Esophagus (tissue), 2 donors: ENCODE measurements at regions not wholly inside any gene's neighbourhood (a gene's known extent, or its start where the extent isn't known, plus 50 kb on each side); places are given as distances from the start of the nearest gene placed in this dataset.
"Not testable (repeated sequence)": the region's sequence is repeated elsewhere in the genome, so short reads cannot be mapped to it uniquely, and the experiment has no call there.

ENCODE experiments used
- H3K27ac ChIP-seq, 2 donors: one replicate each; pipeline ENCODE4 v1.5.1; 2013; ENCODE audit warnings: low read depth in 2 of 2, mild to moderate bottlenecking in 2 of 2, inconsistent platforms in 1 of 2, low read length in 1 of 2, moderate library complexity in 1 of 2
- H3K27me3 ChIP-seq, 2 donors: one replicate each; pipeline ENCODE4 v1.6.1; 2013; ENCODE audit warnings: low read length in 2 of 2, control low read depth in 1 of 2, mild to moderate bottlenecking in 1 of 2; ENCODE audit not compliant: insufficient read depth in 2 of 2, control insufficient read depth in 1 of 2
- H3K36me3 ChIP-seq, 2 donors: one replicate each; pipeline ENCODE4 v1.6.1; 2013; ENCODE audit warnings: low read length in 1 of 2; ENCODE audit not compliant: control insufficient read depth in 2 of 2, insufficient read depth in 2 of 2
- H3K4me1 ChIP-seq, 2 donors: one replicate each; pipeline ENCODE4 v1.6.1; 2013; ENCODE audit warnings: low read length in 1 of 2; ENCODE audit not compliant: control insufficient read depth in 2 of 2, insufficient read depth in 2 of 2
- H3K4me3 ChIP-seq, 2 donors: one replicate each; pipeline ENCODE4 v1.5.1; 2013; ENCODE audit warnings: low read length in 2 of 2, mild to moderate bottlenecking in 2 of 2, low read depth in 1 of 2, moderate library complexity in 1 of 2
- H3K9me3 ChIP-seq, 2 donors: one replicate each; pipeline ENCODE4 v1.6.1; 2013; ENCODE audit warnings: mild to moderate bottlenecking in 2 of 2, low read depth in 1 of 2, low read length in 1 of 2, moderate library complexity in 1 of 2; ENCODE audit not compliant: control insufficient read depth in 2 of 2, insufficient read depth in 1 of 2
- WGBS, 2 donors: extraction: QIAGEN DNeasy Blood & Tissue Kit; methylation state at CpG; one replicate each; pipeline ENCODE4 v1.1.7; 2013; 5-methylcytosine and 5-hydroxymethylcytosine counted together
- donor health status: healthy with polysubstance abuse.
- donor health status: Bipolar disorder and iron deficiency.

DNA sequence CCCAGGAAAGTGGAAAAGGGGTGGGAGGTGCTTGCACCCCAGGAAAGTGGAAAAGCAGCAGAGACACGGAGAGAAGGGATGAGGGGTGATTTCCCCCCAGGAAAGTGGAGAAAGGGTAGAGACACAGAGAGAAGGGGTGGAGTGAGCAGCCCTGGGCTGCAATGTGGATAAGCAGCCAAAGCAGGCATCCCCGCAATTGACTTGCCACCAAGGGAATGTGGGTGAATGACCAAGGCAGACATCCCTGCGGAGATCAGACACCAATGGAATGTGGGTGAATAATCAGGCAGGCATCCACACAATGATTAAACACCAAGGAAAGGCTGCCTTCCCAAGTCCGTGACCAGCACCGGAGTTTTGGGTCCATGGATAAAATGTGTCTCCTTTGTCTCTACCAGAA lies 68.5 kb upstream of the SLC4A7 start:
- WGBS, 2 donors, result 78 to 92% methylated on average over 5 of the region's 5 CpGs
- H3K27me3 ChIP-seq, H3K9me3 ChIP-seq, H3K4me1 ChIP-seq, H3K4me3 ChIP-seq, H3K27ac ChIP-seq, H3K36me3 ChIP-seq: not testable (repeated sequence)

DNA sequence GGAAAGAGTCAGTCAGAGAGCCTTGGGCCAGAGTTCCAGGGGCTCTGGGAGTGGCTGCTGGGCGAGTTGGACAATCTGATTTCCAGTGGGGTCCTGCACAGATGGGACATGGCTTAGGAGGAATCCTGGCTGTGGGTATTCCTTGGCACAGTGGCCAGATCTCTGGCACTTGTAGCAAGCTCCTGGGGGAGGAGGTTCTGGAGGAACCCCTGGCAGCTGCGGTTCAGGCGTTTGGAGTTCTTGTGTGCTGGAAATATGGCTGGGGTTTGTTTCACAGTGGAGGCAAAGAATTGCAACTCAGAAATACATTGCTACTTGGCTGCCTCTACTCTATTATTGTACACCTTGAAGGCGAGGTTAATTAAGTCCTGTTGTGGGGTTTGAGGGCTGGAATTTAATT lies 67.2 kb upstream of the SLC4A7 start:
- H3K4me3 ChIP-seq, H3K36me3 ChIP-seq, H3K9me3 ChIP-seq, H3K4me1 ChIP-seq, H3K27me3 ChIP-seq, H3K27ac ChIP-seq: not testable (repeated sequence)
- 89 to 94% methylated on average over 4 of the region's 4 CpGs for WGBS, 2 donors

DNA sequence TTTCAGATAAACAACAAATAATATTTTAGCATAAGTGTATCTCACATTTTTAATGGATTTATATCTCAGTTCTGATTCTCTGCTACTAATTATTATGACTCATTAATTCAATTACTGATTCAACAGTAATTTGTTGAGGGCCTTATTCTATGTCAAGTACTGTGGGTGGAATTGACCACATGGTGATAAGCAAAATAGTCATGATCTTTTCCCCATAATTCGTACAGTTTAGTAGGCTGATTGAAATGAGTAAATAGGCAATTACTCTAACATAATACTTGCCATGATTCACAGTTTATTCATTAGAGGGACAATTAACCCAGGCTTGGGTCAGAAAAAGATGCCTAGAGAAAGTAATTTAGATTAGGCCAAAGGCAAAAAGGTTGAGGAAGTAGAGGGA lies 60.9 kb upstream of the SLC4A7 start:
- Histone ChIP-seq H3K27me3 (no peaks in the 10 kb centered on the region), H3K27ac (no peak overlapping the region), H3K4me3 (no peak overlapping the region), H3K36me3 (no peaks in the 10 kb centered on the region), H3K4me1 (no peaks in the 10 kb centered on the region), H3K9me3 (no peaks in the 10 kb centered on the region)
- 44 to 53% methylated on average over 1 of the region's 1 CpG for WGBS, 2 donors

DNA sequence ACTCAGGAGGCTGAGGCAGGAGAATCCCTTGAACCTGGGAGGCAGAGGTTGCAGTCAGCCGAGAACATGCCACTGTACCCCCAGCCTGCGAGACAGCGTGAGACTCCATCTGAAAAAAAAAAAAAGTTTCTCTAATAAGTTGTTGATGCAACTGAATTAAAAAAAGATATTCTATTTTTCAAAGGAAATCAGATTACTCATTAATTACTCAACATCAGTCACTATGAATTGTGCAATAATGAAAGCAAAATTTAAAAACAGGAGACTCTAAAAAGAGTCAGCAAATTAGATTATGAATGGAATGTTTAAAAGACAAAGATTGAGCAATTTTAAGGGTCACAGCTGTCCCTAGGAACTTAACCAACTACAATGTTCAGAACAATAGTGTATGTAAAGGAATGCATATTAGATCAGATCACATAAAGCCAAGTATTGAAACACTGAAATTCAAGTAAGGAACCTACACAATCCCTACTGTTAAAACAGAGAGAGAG lies 60.2 kb upstream of the SLC4A7 start:
- Histone ChIP-seq H3K27ac (peak overlapping the region in 1 of 2 donors; percentile 66), H3K9me3 (no peaks in the 10 kb centered on the region), H3K4me1 (no peaks in the 10 kb centered on the region), H3K27me3 (no peaks in the 10 kb centered on the region), H3K4me3 (no peak overlapping the region), H3K36me3 (no peaks in the 10 kb centered on the region)
- 35 to 53% methylated on average over 3 of the region's 3 CpGs for WGBS, 2 donors

DNA sequence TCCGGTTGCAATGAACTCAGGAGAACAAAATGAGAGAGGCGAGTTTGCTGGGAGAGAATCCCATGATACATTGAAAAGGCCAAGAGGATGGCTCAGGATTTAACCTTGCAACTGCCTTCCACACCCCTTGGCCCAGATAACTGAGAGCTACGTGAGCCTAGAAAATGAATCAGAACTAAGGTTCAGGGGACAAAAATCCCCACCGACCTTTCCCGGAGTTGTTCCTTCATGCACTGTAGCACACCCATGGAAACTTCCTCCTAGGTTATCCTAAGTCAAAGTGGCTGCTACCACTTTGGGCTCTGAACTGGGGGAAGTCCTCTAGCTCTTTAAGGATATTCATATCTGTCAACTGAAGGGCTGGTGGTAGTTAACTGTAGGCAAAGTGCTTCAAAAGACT lies 58.3 kb upstream of the SLC4A7 start:
- no peaks in the 10 kb centered on the region for H3K36me3 ChIP-seq
- H3K27ac ChIP-seq, result peak overlapping the region in 1 of 2 donors; percentile 1
- H3K27me3 ChIP-seq, result no peaks in the 10 kb centered on the region
- H3K4me1 ChIP-seq, result no peaks in the 10 kb centered on the region
- 58 to 65% methylated on average over 5 of the region's 5 CpGs for WGBS, 2 donors
- H3K9me3 ChIP-seq, result no peaks in the 10 kb centered on the region
- H3K4me3 ChIP-seq, result no peak overlapping the region

DNA sequence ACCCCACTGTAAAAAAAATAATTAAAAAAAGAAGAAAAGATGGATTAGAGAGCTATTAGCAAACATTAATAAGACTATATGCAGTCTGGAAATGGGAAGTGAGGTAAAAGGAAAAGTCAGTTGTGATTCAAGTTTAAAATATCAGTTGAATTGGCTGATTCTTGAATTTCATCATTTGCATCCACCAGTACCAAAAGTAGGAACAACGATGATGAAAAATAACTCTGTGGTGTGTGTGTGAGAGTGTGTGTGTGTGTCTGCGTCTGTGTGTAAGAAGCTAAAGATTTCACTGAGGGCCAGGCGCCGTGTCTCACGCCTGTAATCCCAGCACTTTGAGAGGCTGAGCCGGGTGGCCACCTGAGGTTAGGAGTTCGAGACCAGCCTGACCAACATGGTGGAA lies 56.0 kb upstream of the SLC4A7 start:
- H3K36me3 ChIP-seq, result no peaks in the 10 kb centered on the region
- H3K9me3 ChIP-seq, result no peaks in the 10 kb centered on the region
- 96% methylated on average over 7 of the region's 7 CpGs for WGBS, 2 donors
- no peaks in the 10 kb centered on the region for H3K27me3 ChIP-seq
- H3K4me3 ChIP-seq, result no peak overlapping the region
- no peak overlapping the region for H3K27ac ChIP-seq
- no peaks in the 10 kb centered on the region for H3K4me1 ChIP-seq

DNA sequence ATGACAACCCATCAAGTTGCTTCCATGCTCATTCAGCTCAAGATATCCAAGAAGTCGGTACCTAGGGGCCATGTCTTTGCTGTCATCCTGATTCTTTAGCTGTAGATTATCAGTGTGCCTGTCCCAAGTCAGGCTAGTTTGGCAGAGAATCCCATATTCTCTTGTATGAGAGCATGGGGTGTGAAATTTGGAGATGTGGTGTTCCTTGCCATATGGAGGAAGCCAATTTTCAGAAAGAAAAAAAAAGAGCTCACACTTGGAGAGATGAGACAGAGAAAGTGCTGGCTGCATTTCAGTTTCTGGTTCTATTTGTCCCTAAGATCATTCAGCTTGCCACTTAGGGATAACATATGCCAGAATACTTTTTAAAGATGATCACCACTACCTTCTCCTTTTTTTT lies 52.3 kb upstream of the SLC4A7 start:
- peaks cover 0 to 2% of the 10 kb centered on the region in 2 donors for H3K4me1 ChIP-seq
- no peak overlapping the region for H3K27ac ChIP-seq
- H3K27me3 ChIP-seq, result no peaks in the 10 kb centered on the region
- no peaks in the 10 kb centered on the region for H3K9me3 ChIP-seq
- H3K4me3 ChIP-seq, result no peak overlapping the region
- H3K36me3 ChIP-seq, result no peaks in the 10 kb centered on the region
- 88% methylated on average over 1 of the region's 1 CpG for WGBS, 2 donors

DNA sequence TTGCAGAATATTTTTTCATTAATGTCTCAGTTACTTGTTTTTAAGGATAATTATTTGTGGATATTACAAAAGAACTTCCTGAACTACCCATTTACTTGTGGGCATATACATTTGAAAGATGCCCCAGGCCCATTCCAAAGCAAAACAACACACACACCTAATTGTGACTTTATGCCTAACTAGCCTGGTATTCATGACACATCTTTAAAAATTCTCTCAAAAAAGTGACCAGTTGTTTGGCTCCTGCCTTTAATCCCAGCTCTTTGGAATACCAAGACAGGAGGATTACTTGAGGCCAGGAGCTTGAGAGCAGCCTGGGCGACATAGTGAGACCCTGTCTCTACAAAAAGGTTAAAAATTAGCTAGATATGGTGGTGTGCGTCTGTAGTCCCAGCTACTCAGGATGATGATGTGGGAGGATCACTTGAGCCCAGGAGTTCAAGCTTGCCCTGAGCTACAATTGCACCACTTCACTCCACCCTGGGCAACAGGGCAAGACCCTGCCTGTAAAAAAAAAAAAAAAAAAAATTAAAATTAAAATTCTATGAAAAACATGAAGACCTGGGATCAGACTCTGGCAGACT lies 51.7 kb upstream of the SLC4A7 start:
- 82 to 84% methylated on average over 2 of the region's 2 CpGs for WGBS, 2 donors
- H3K27ac ChIP-seq, result no peak overlapping the region
- peaks cover 0 to 2% of the 10 kb centered on the region in 2 donors for H3K4me1 ChIP-seq

DNA sequence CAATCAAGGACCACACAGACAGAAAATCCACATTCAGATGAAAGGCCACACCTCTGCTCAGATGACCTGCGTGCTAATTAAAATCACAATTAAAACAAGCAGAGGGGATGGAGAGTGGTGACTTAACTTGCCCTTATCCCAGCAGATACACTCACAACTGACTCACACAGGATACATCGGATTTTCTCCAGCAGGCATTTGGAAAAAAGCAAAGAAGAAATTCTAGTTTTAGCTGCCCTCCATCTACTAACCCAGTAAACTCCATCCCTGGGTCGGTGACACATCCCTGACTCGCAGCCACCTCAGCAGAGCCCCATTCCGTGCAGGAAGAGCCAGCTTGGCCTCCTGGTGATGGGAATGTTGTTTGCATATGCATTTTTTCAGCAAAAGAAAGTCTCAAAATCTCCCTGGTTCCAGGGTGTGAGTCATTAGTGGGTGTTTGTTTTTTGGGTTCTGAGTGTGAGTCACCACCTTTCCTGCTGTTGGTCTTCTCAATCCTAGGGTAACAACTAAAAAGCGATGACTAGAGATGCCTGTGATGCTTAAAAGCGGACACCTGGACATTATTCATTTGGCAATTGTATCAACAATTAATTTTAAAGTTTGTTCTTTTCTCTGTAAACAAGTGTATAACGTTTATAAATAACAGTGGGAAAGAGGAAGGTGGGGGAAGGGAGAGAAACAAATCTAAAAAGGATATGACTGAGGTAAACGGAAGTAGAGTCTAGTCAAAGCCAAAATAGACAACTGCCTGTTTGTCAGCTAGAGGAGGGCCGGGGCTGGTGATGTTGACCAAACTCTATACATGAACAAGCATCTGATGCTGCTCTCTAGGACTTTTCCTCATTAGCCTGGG lies 49.8 kb upstream of the SLC4A7 start:
- H3K27me3 ChIP-seq, result no peaks in the 10 kb centered on the region
- H3K27ac ChIP-seq, result peak overlapping the region; percentile 69 to 87
- 19 to 39% methylated on average over 10 of the region's 10 CpGs for WGBS, 2 donors
- no peaks in the 10 kb centered on the region for H3K36me3 ChIP-seq
- no peaks in the 10 kb centered on the region for H3K9me3 ChIP-seq
- peaks cover 0 to 2% of the 10 kb centered on the region in 2 donors for H3K4me1 ChIP-seq
- H3K4me3 ChIP-seq, result no peak overlapping the region

More for the DNA sequence above, 51.7 kb upstream of the SLC4A7 start:
- Histone ChIP-seq H3K9me3 (no peaks in the 10 kb centered on the region), H3K27me3 (no peaks in the 10 kb centered on the region), H3K36me3 (no peaks in the 10 kb centered on the region), H3K4me3 (no peak overlapping the region)
